H9 (cell line): ENCODE measurements at regions not wholly inside any gene's neighbourhood (a gene's known extent, or its start where the extent isn't known, plus 50 kb on each side); places are given as distances from the start of the nearest gene placed in this dataset.

Experiments used
- DNase-seq: peaks from one replicate; pipeline ENCODE4 v3.0.0-alpha.2; 2017
- H2AFZ ChIP-seq: one replicate; pipeline ENCODE4 v1.6.1; 2013; ENCODE audit warnings: mild to moderate bottlenecking, low read length, control low read depth, moderate library complexity
- H2AK5ac ChIP-seq: 2 replicates; pipeline ENCODE4 v1.6.1; 2013; ENCODE audit warnings: low read length, control low read depth, mixed read lengths; ENCODE audit not compliant: insufficient read length
- H2BK120ac ChIP-seq: one replicate; pipeline ENCODE4 v1.6.1; 2013; ENCODE audit warnings: low read depth, mild to moderate bottlenecking, low read length, control low read depth, inconsistent platforms; ENCODE audit not compliant: poor library complexity, severe bottlenecking
- H2BK12ac ChIP-seq: 2 replicates; pipeline ENCODE4 v1.6.1; 2013; ENCODE audit warnings: low read length, control low read depth, mixed read lengths, low read depth; ENCODE audit not compliant: insufficient read length
- H2BK15ac ChIP-seq: 2 replicates; pipeline ENCODE4 v1.6.1; 2013; ENCODE audit warnings: low read depth, low read length, control low read depth
- H2BK20ac ChIP-seq: one replicate; pipeline ENCODE4 v1.6.1; 2013; ENCODE audit warnings: low read depth, mild to moderate bottlenecking, low read length, control low read depth, inconsistent platforms; ENCODE audit not compliant: poor library complexity, severe bottlenecking
- H2BK5ac ChIP-seq: 2 replicates; pipeline ENCODE4 v1.6.1; 2013; ENCODE audit warnings: low read length, control low read depth, mixed read lengths; ENCODE audit not compliant: insufficient read length
- H3K14ac ChIP-seq: 2 replicates; pipeline ENCODE4 v1.6.1; 2013; ENCODE audit warnings: low read length, control low read depth; ENCODE audit not compliant: insufficient read depth
- H3K18ac ChIP-seq: 2 replicates; pipeline ENCODE4 v1.6.1; 2013; ENCODE audit warnings: low read depth, mild to moderate bottlenecking, mixed read lengths, low read length, control low read depth; ENCODE audit not compliant: insufficient read length
- H3K23ac ChIP-seq: 2 replicates; pipeline ENCODE4 v1.6.1; 2013; ENCODE audit warnings: low read length, control low read depth, mixed read lengths, low read depth; ENCODE audit not compliant: insufficient read length
- H3K23me2 ChIP-seq: 2 replicates; pipeline ENCODE4 v1.6.1; 2013; ENCODE audit warnings: low read depth, mild to moderate bottlenecking, mixed read lengths, low read length, control low read depth; ENCODE audit not compliant: insufficient read length, poor library complexity, severe bottlenecking
- H3K27ac ChIP-seq: 2 replicates; pipeline ENCODE4 v1.5.1; 2013; ENCODE audit warnings: low read length, control low read depth, mixed read lengths, low read depth; ENCODE audit not compliant: insufficient read length
- H3K27me3 ChIP-seq: 2 replicates; pipeline ENCODE4 v1.6.1; 2013; ENCODE audit warnings: low read length, control low read depth, inconsistent platforms; ENCODE audit not compliant: insufficient read depth
- H3K4ac ChIP-seq: 2 replicates; pipeline ENCODE4 v1.6.1; 2013; ENCODE audit warnings: low read depth, mild to moderate bottlenecking, control low read depth, inconsistent platforms, low read length, moderate library complexity
- H3K4me1 ChIP-seq: 2 replicates; pipeline ENCODE4 v1.6.1; 2013; ENCODE audit warnings: low read length, control low read depth, inconsistent platforms; ENCODE audit not compliant: insufficient read depth
- H3K4me2 ChIP-seq: 2 replicates; pipeline ENCODE4 v1.6.1; 2013; ENCODE audit warnings: low read length, control low read depth, mixed read lengths; ENCODE audit not compliant: insufficient read length, insufficient read depth
- H3K56ac ChIP-seq: 2 replicates; pipeline ENCODE4 v1.6.1; 2013; ENCODE audit warnings: low read depth, mild to moderate bottlenecking, mixed read lengths, low read length, control low read depth; ENCODE audit not compliant: insufficient read length
- H3K79me1 ChIP-seq: 2 replicates; pipeline ENCODE4 v1.6.1; 2013; ENCODE audit warnings: low read depth, mild to moderate bottlenecking, moderate library complexity, low read length, control low read depth, inconsistent platforms; ENCODE audit not compliant: insufficient read depth, poor library complexity, severe bottlenecking
- H3K79me2 ChIP-seq: 2 replicates; pipeline ENCODE4 v1.6.1; 2013; ENCODE audit warnings: low read length, control low read depth, inconsistent platforms; ENCODE audit not compliant: insufficient read depth
- H3K9ac ChIP-seq: 2 replicates; pipeline ENCODE4 v1.6.1; 2013; ENCODE audit warnings: low read length, control low read depth, mixed read lengths; ENCODE audit not compliant: insufficient read length; ENCODE audit errors: extremely low read depth
- H3K9me3 ChIP-seq: one replicate; pipeline ENCODE4 v1.6.1; 2013; ENCODE audit warnings: low read depth, low read length, inconsistent platforms; ENCODE audit not compliant: control insufficient read depth
- H3T11ph ChIP-seq: one replicate; pipeline ENCODE4 v1.6.1; 2013; ENCODE audit warnings: mild to moderate bottlenecking, low read length, control low read depth, inconsistent platforms
- H4K20me1 ChIP-seq: one replicate; pipeline ENCODE4 v1.6.1; 2013; ENCODE audit not compliant: control insufficient read depth, insufficient read length, insufficient read depth
- H4K5ac ChIP-seq: 2 replicates; pipeline ENCODE4 v1.6.1; 2013; ENCODE audit warnings: low read depth, mild to moderate bottlenecking, mixed read lengths, low read length, control low read depth; ENCODE audit not compliant: insufficient read length
- H4K8ac ChIP-seq: replicated peaks from 2 replicates; pipeline ENCODE4 v1.6.1; 2013; ENCODE audit warnings: low read length, control low read depth, mixed read lengths, low read depth; ENCODE audit not compliant: insufficient read length
- H4K91ac ChIP-seq: 2 replicates; pipeline ENCODE4 v1.6.1; 2013; ENCODE audit warnings: low read depth, mild to moderate bottlenecking, moderate library complexity, mixed read lengths, low read length, control low read depth; ENCODE audit not compliant: insufficient read length
- H3K27ac Mint-ChIP-seq, 3 experiments: 2 replicates in 2 of 3; 3 replicates in 1 of 3; pipeline ENCODE4 v1.8.0; 2020 to 2021; ENCODE audit warnings: mixed read lengths in 3 of 3, mild to moderate bottlenecking in 1 of 3, moderate library complexity in 1 of 3
- H3K27me3 Mint-ChIP-seq: 2 replicates; pipeline ENCODE4 v1.8.0; 2021; ENCODE audit warnings: low read depth, mild to moderate bottlenecking, moderate library complexity, mixed read lengths
- H3K36me3 Mint-ChIP-seq, 3 experiments: 2 replicates in 2 of 3; 3 replicates in 1 of 3; pipeline ENCODE4 v1.8.0; 2020 to 2021; ENCODE audit warnings: low read depth in 3 of 3, mixed read lengths in 3 of 3; ENCODE audit not compliant: insufficient read depth in 1 of 3
- H3K4me1 Mint-ChIP-seq, 2 experiments: 2 replicates each; pipeline ENCODE4 v1.8.0; 2020; ENCODE audit warnings: mixed read lengths in 2 of 2
- H3K4me3 Mint-ChIP-seq, 2 experiments: 2 replicates in 1 of 2; 3 replicates in 1 of 2; pipeline ENCODE4 v1.8.0; 2020 to 2021; ENCODE audit warnings: mild to moderate bottlenecking in 2 of 2, mixed read lengths in 2 of 2, moderate library complexity in 1 of 2
- H3K9me3 Mint-ChIP-seq, 2 experiments: 2 replicates in 1 of 2; 3 replicates in 1 of 2; pipeline ENCODE4 v1.8.0; 2020; ENCODE audit warnings: mild to moderate bottlenecking in 2 of 2, mixed read lengths in 2 of 2, moderate library complexity in 1 of 2
- WGBS: extraction: QIAGEN DNeasy Blood & Tissue Kit; methylation state at CpG from one replicate; pipeline ENCODE4 v1.1.7; 2013; ENCODE audit warnings: missing lambda C conversion rate, low lambda C conversion rate, mixed read lengths; ENCODE audit not compliant: insufficient read length; ENCODE audit errors: extremely low coverage; 5-methylcytosine and 5-hydroxymethylcytosine counted together
- TF ChIP-seq, protein P1 (sequence below): fragments of 200-600 bp; sonication (generic); conservative IDR thresholded peaks from 3 replicates; pipeline ENCODE4 v1.8.0; 2021; ENCODE audit warnings: antibody characterized with exemption, mild to moderate bottlenecking

DNA sequence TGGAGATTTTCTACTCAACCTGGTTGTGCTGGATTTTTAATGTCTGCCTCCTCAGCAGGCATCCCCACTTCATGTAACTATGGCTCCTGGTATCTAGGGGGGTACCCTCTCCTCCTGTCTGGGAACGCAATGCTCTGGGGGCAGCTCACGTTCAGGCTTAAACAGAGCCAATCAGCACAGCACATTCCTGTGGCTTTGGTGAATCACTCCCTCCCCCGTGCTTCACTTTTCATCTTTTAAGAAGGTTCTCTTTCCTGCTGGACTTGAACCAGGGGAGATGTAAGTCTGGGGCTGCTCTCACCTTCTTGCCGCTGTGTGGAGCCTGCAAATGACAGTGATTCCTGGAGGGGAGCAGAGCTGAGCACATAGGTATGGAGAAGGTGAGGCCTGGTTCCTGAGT, 101.2 kb downstream of the MSX2 start:
- no peak overlapping the region for H2AK5ac ChIP-seq
- no peak overlapping the region for H3K14ac ChIP-seq
- H3K27me3 ChIP-seq, result no peaks in the 10 kb centered on the region
- Mint-ChIP-seq H3K27ac (no peak overlapping the region), H3K4me3 (no peak overlapping the region), H3K9me3 (no peaks in the 10 kb centered on the region), H3K36me3 (no peaks in the 10 kb centered on the region; a peak in 1 of 7 replicates), H3K27me3 (peaks cover 10% of the 10 kb centered on the region; the same call in 1 of the 2 replicates), H3K4me1 (peaks cover 0 to 5% of the 10 kb centered on the region in 2 experiments; a peak in 1 of 4 replicates)
- H4K91ac ChIP-seq, result no peak overlapping the region
- H3K9ac ChIP-seq, result no peak overlapping the region
- H3K23ac ChIP-seq, result no peak overlapping the region
- no peaks in the 10 kb centered on the region for H3K79me1 ChIP-seq
- H2AFZ ChIP-seq, result no peak overlapping the region
- H2BK20ac ChIP-seq, result no peak overlapping the region
- no peaks in the 10 kb centered on the region for H3K4me1 ChIP-seq
- no peak overlapping the region for H3K18ac ChIP-seq
- no peak overlapping the region for H3K56ac ChIP-seq
- no peaks in the 10 kb centered on the region for H3K9me3 ChIP-seq
- no peak overlapping the region for H3T11ph ChIP-seq
- no peak overlapping the region for H4K5ac ChIP-seq
- WGBS, result no CpG with 5 or more reads among the region's 4 CpGs
- H4K8ac ChIP-seq, result no peak overlapping the region
- no peak overlapping the region for H2BK12ac ChIP-seq
- H4K20me1 ChIP-seq, result no peaks in the 10 kb centered on the region
- H3K4ac ChIP-seq, result no peak overlapping the region
- no peaks in the 10 kb centered on the region for H3K23me2 ChIP-seq
- TF ChIP-seq, protein P1, sequence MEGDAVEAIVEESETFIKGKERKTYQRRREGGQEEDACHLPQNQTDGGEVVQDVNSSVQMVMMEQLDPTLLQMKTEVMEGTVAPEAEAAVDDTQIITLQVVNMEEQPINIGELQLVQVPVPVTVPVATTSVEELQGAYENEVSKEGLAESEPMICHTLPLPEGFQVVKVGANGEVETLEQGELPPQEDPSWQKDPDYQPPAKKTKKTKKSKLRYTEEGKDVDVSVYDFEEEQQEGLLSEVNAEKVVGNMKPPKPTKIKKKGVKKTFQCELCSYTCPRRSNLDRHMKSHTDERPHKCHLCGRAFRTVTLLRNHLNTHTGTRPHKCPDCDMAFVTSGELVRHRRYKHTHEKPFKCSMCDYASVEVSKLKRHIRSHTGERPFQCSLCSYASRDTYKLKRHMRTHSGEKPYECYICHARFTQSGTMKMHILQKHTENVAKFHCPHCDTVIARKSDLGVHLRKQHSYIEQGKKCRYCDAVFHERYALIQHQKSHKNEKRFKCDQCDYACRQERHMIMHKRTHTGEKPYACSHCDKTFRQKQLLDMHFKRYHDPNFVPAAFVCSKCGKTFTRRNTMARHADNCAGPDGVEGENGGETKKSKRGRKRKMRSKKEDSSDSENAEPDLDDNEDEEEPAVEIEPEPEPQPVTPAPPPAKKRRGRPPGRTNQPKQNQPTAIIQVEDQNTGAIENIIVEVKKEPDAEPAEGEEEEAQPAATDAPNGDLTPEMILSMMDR, result no peak
- no peak overlapping the region for H2BK5ac ChIP-seq
- no peak overlapping the region for H2BK15ac ChIP-seq
- DNase-seq, result no peak
- H3K4me2 ChIP-seq, result no peak overlapping the region
- H2BK120ac ChIP-seq, result no peak overlapping the region
- no peaks in the 10 kb centered on the region for H3K79me2 ChIP-seq
- no peak overlapping the region for H3K27ac ChIP-seq
